ENCODE measurements at regions not wholly inside any gene's neighbourhood (a gene's known extent, or its start where the extent isn't known, plus 50 kb on each side); places are given as distances from the start of the nearest gene placed in this dataset.

DNA sequence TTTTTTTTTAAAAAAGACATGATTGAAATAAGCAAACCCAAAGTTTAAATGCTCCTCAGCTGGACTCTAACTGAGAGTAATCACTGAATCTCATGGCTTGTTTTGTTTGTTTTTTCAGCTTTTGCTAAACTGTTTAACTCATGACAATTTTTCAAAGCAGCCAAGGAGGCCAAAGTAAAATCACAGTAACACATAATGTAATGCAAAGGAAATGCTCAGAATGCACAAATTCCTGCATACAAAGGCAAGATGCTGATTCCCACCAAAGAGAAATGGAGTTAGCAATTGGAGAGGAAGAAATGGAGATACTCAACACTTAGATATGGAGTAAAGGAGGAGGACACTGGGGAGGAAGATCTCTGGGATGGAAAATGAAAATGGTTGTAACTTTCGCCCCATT, 126.2 kb upstream of the SOX5 start:
- no peak for DNase-seq (ENCODE audit: low read depth in 1 of 2, low spot score in 1 of 2)
- no peaks in the 10 kb centered on the region for H3K27me3 ChIP-seq (ENCODE audit: insufficient read depth, poor library complexity, severe bottlenecking)
- H3K27ac ChIP-seq (replicated peaks) = no peak overlapping the region
- no peak overlapping the region for H3K4me3 ChIP-seq (replicated peaks; ENCODE audit: insufficient read depth, low read length)
- TF ChIP-seq, protein P1, sequence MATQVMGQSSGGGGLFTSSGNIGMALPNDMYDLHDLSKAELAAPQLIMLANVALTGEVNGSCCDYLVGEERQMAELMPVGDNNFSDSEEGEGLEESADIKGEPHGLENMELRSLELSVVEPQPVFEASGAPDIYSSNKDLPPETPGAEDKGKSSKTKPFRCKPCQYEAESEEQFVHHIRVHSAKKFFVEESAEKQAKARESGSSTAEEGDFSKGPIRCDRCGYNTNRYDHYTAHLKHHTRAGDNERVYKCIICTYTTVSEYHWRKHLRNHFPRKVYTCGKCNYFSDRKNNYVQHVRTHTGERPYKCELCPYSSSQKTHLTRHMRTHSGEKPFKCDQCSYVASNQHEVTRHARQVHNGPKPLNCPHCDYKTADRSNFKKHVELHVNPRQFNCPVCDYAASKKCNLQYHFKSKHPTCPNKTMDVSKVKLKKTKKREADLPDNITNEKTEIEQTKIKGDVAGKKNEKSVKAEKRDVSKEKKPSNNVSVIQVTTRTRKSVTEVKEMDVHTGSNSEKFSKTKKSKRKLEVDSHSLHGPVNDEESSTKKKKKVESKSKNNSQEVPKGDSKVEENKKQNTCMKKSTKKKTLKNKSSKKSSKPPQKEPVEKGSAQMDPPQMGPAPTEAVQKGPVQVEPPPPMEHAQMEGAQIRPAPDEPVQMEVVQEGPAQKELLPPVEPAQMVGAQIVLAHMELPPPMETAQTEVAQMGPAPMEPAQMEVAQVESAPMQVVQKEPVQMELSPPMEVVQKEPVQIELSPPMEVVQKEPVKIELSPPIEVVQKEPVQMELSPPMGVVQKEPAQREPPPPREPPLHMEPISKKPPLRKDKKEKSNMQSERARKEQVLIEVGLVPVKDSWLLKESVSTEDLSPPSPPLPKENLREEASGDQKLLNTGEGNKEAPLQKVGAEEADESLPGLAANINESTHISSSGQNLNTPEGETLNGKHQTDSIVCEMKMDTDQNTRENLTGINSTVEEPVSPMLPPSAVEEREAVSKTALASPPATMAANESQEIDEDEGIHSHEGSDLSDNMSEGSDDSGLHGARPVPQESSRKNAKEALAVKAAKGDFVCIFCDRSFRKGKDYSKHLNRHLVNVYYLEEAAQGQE (IDR thresholded peaks at IDR 0.05; ENCODE audit: insufficient replicate concordance, low read depth) = no peak

GRCh38 chr12:24073170-24073810, 123.8 kb upstream of the SOX5 start:
- TF ChIP-seq, protein P1 (IDR thresholded peaks at IDR 0.05; ENCODE audit: insufficient replicate concordance, low read depth) = no peak
- TF ChIP-seq GABPA (IDR thresholded peaks at IDR 0.05; ENCODE audit: low read depth) (no peak), SPI1 (IDR thresholded peaks at IDR 0.05; ENCODE audit: borderline replicate concordance, low read depth) (no peak), CTCF (IDR thresholded peaks at IDR 0.05; ENCODE audit: insufficient read depth, low read length) (no peak), POLR2AphosphoS5 (IDR thresholded peaks at IDR 0.05; ENCODE audit: low read depth) (no peak)
- Histone ChIP-seq H3K4me3 (replicated peaks; ENCODE audit: insufficient read depth, low read length) (no peak overlapping the region), H3K27ac (replicated peaks) (no peak overlapping the region), H3K27me3 (ENCODE audit: insufficient read depth, poor library complexity, severe bottlenecking) (no peaks in the 10 kb centered on the region)
- DNase-seq (ENCODE audit: low read depth in 1 of 2, low spot score in 1 of 2) = no peak

GRCh38 chr12:24072302-24072701, 122.8 kb upstream of the SOX5 start:
- DNase-seq (ENCODE audit: low read depth in 1 of 2, low spot score in 1 of 2) = no peak
- no peaks in the 10 kb centered on the region for H3K27me3 ChIP-seq (ENCODE audit: insufficient read depth, poor library complexity, severe bottlenecking)
- no peak overlapping the region for H3K4me3 ChIP-seq (replicated peaks; ENCODE audit: insufficient read depth, low read length)
- no peak for TF ChIP-seq GABPA (IDR thresholded peaks at IDR 0.05; ENCODE audit: low read depth)
- TF ChIP-seq CTCF (IDR thresholded peaks at IDR 0.05; ENCODE audit: insufficient read depth, low read length) = no peak
- no peak for TF ChIP-seq SPI1 (IDR thresholded peaks at IDR 0.05; ENCODE audit: borderline replicate concordance, low read depth)
- TF ChIP-seq, protein P1 (IDR thresholded peaks at IDR 0.05; ENCODE audit: insufficient replicate concordance, low read depth) = no peak
- TF ChIP-seq POLR2AphosphoS5 (IDR thresholded peaks at IDR 0.05; ENCODE audit: low read depth) = no peak
- no peak overlapping the region for H3K27ac ChIP-seq (replicated peaks)
